ENCODE measurements at regions not wholly inside any gene's neighbourhood (a gene's known extent, or its start where the extent isn't known, plus 50 kb on each side); places are given as distances from the start of the nearest gene placed in this dataset.

- TF ChIP-seq POLR2A (IDR thresholded peaks at IDR 0.05) (no peak), CTCF (IDR thresholded peaks at IDR 0.05) (no peak)
Observed at GRCh38 chr13:72648513-72649065, 78.8 kb downstream of the MZT1 start.

Data from Peyer's patch (tissue), 4 donors.